Lower leg skin (tissue), 3 donors: ENCODE measurements at regions not wholly inside any gene's neighbourhood (a gene's known extent, or its start where the extent isn't known, plus 50 kb on each side); places are given as distances from the start of the nearest gene placed in this dataset.

ENCODE experiments used
- POLR2A ChIP-seq, 2 donors: fragments of 450-650 bp; IDR thresholded peaks; one replicate each; pipeline ENCODE4 v1.6.1; 2016 to 2017; ENCODE audit warnings: antibody characterized with exemption in 2 of 2, mild to moderate bottlenecking in 1 of 2, moderate library complexity in 1 of 2
- TF ChIP-seq, protein P1 (sequence below), 3 donors: fragments of 450-650 bp; IDR thresholded peaks; one replicate each; pipeline ENCODE4 v1.5.1; 2016; ENCODE audit warnings: antibody characterized with exemption in 3 of 3, mild to moderate bottlenecking in 3 of 3, moderate library complexity in 2 of 3

DNA sequence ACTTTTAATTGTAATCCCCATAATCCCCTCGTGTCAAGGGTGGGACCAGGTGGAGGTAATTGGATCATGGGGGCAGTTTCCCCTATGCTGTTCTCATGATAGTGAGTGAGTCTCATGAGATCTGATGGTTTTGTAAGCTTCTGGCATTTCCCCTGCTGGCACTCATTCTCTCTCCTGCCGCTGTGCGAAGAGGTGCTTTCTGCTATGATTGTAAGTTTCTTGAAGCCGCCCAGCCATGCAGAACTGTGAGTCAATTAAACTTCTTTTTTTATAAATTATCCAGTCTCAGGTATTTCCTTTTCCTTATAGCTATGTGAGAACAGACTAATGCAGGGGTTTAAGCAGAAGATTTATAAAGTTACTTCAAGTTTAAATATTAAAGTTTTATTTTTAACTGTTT, 655.2 kb downstream of the EPHA4 start:
- TF ChIP-seq, protein P1, sequence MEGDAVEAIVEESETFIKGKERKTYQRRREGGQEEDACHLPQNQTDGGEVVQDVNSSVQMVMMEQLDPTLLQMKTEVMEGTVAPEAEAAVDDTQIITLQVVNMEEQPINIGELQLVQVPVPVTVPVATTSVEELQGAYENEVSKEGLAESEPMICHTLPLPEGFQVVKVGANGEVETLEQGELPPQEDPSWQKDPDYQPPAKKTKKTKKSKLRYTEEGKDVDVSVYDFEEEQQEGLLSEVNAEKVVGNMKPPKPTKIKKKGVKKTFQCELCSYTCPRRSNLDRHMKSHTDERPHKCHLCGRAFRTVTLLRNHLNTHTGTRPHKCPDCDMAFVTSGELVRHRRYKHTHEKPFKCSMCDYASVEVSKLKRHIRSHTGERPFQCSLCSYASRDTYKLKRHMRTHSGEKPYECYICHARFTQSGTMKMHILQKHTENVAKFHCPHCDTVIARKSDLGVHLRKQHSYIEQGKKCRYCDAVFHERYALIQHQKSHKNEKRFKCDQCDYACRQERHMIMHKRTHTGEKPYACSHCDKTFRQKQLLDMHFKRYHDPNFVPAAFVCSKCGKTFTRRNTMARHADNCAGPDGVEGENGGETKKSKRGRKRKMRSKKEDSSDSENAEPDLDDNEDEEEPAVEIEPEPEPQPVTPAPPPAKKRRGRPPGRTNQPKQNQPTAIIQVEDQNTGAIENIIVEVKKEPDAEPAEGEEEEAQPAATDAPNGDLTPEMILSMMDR (IDR thresholded peaks at IDR 0.05), result no peak
- TF ChIP-seq POLR2A (IDR thresholded peaks at IDR 0.05), result no peak
